GM23248 (cell line): ENCODE measurements at regions not wholly inside any gene's neighbourhood (a gene's known extent, or its start where the extent isn't known, plus 50 kb on each side); places are given as distances from the start of the nearest gene placed in this dataset.

Source experiments
- DNase-seq: peaks from one replicate; pipeline ENCODE4 v3.0.0-alpha.2; 2015
- H2AFZ ChIP-seq: fragments of 200-600 bp; sonication (generic); 2 replicates; pipeline ENCODE4 v1.6.1; 2016; ENCODE audit warnings: antibody characterized with exemption
- H3F3A ChIP-seq: fragments of 200-600 bp; sonication (generic); 2 replicates; pipeline ENCODE4 v1.6.1; 2016; ENCODE audit warnings: mild to moderate bottlenecking, antibody characterized with exemption, mixed run types; ENCODE audit not compliant: insufficient read depth
- H3K27ac ChIP-seq: fragments of 200-600 bp; sonication (generic); 2 replicates; pipeline ENCODE4 v1.5.1; 2016; ENCODE audit warnings: mild to moderate bottlenecking
- H3K27me3 ChIP-seq: fragments of 200-600 bp; sonication (generic); replicated peaks from 2 replicates; pipeline ENCODE4 v1.6.1; 2016; ENCODE audit warnings: mild to moderate bottlenecking; ENCODE audit not compliant: insufficient read depth
- H3K36me3 ChIP-seq: fragments of 200-600 bp; sonication (generic); 2 replicates; pipeline ENCODE4 v1.6.1; 2016; ENCODE audit warnings: low read depth, mild to moderate bottlenecking
- H3K4me1 ChIP-seq: fragments of 200-600 bp; sonication (generic); 2 replicates; pipeline ENCODE4 v1.6.1; 2016; ENCODE audit warnings: mild to moderate bottlenecking; ENCODE audit not compliant: insufficient read depth
- H3K4me2 ChIP-seq: fragments of 200-600 bp; sonication (generic); one replicate; pipeline ENCODE4 v1.6.1; 2016; ENCODE audit warnings: mild to moderate bottlenecking; ENCODE audit not compliant: unreplicated experiment
- H3K4me3 ChIP-seq: fragments of 200-600 bp; sonication (generic); 2 replicates; pipeline ENCODE4 v1.5.1; 2016; ENCODE audit warnings: mild to moderate bottlenecking
- H3K79me2 ChIP-seq: fragments of 200-600 bp; sonication (generic); 2 replicates; pipeline ENCODE4 v1.6.1; 2016; ENCODE audit warnings: mild to moderate bottlenecking; ENCODE audit not compliant: insufficient read depth
- H3K9ac ChIP-seq: fragments of 200-600 bp; sonication (generic); 2 replicates; pipeline ENCODE4 v1.6.1; 2016; ENCODE audit warnings: mild to moderate bottlenecking
- H3K9me2 ChIP-seq: fragments of 200-600 bp; sonication (generic); 2 replicates; pipeline ENCODE4 v1.6.1; 2016; ENCODE audit warnings: mixed run types, mild to moderate bottlenecking, moderate library complexity; ENCODE audit not compliant: insufficient read depth
- H3K9me3 ChIP-seq: fragments of 200-600 bp; sonication (generic); one replicate; pipeline ENCODE4 v1.6.1; 2017; ENCODE audit warnings: low read depth
- H4K20me1 ChIP-seq: fragments of 200-600 bp; sonication (generic); 2 replicates; pipeline ENCODE4 v1.6.0; 2016; ENCODE audit not compliant: insufficient read depth
- EZH2 ChIP-seq: fragments of 200-600 bp; sonication (generic); IDR thresholded peaks from 2 replicates; pipeline ENCODE4 v1.6.1; 2018; ENCODE audit warnings: antibody characterized with exemption, mild to moderate bottlenecking; ENCODE audit not compliant: insufficient read depth, poor library complexity, severe bottlenecking
- EZH2phosphoT487 ChIP-seq: fragments of 200-600 bp; sonication (generic); IDR thresholded peaks from 2 replicates; pipeline ENCODE4 v1.6.1; 2018; ENCODE audit warnings: antibody characterized with exemption, moderate library complexity, mild to moderate bottlenecking, low read depth; ENCODE audit not compliant: insufficient read depth
- WGBS, 2 experiments: methylation state at CpG; one replicate each; pipeline ENCODE4 v1.1.6; 2015 to 2017; ENCODE audit warnings: low lambda C conversion rate in 2 of 2, low coverage in 1 of 2; ENCODE audit errors: missing lambda C conversion rate in 2 of 2; 5-methylcytosine and 5-hydroxymethylcytosine counted together
- in situ Hi-C: fragments of 300-500 bp; cut with MboI; formaldehyde crosslinking; loops from 2 replicates; pipeline ENCODE4 v1.15.0; 2020

GRCh38 chr2:393711-394696, 106.1 kb upstream of the ALKAL2 start:
- Histone ChIP-seq H3K4me1 (no peaks in the 10 kb centered on the region), H3K9ac (no peak overlapping the region), H3F3A (no peaks in the 10 kb centered on the region), H4K20me1 (no peaks in the 10 kb centered on the region), H3K27me3 (no peaks in the 10 kb centered on the region), H3K4me2 (no peak overlapping the region), H3K9me2 (no peaks in the 10 kb centered on the region), H3K79me2 (no peaks in the 10 kb centered on the region), H2AFZ (no peak overlapping the region), H3K9me3 (no peaks in the 10 kb centered on the region), H3K4me3 (no peak overlapping the region), H3K27ac (no peak overlapping the region), H3K36me3 (no peaks in the 10 kb centered on the region)
- in situ Hi-C loops: no loop called here
- WGBS, 2 experiments: 50% methylated on average over 37 of the region's 37 CpGs
- DNase-seq: peak; percentile 40
- no peak for TF ChIP-seq EZH2phosphoT487
- TF ChIP-seq EZH2: no peak

- TF ChIP-seq EZH2 (no peak), EZH2phosphoT487 (no peak)
- DNase-seq: no peak
- in situ Hi-C loops: no loop called here
- no peak overlapping the region for H3K9ac ChIP-seq
- H3K4me2 ChIP-seq: no peak overlapping the region
- no peaks in the 10 kb centered on the region for H3K79me2 ChIP-seq
- H3K36me3 ChIP-seq: no peaks in the 10 kb centered on the region
- 51 to 65% methylated on average over 8 to 9 of the region's 9 CpGs for WGBS, 2 experiments
- no peaks in the 10 kb centered on the region for H3F3A ChIP-seq
- H4K20me1 ChIP-seq: no peaks in the 10 kb centered on the region
- H3K4me3 ChIP-seq: no peak overlapping the region
- no peaks in the 10 kb centered on the region for H3K27me3 ChIP-seq
- H3K9me2 ChIP-seq: no peaks in the 10 kb centered on the region
- H2AFZ ChIP-seq: no peak overlapping the region
- no peaks in the 10 kb centered on the region for H3K4me1 ChIP-seq
- no peaks in the 10 kb centered on the region for H3K9me3 ChIP-seq
- no peak overlapping the region for H3K27ac ChIP-seq
Measured at GRCh38 chr2:392926-393280, 105.0 kb upstream of the ALKAL2 start.

GRCh38 chr2:392181-392925, 104.5 kb upstream of the ALKAL2 start:
- no peak for DNase-seq
- H3K27me3 ChIP-seq: no peaks in the 10 kb centered on the region
- no peaks in the 10 kb centered on the region for H3K9me3 ChIP-seq
- no peak overlapping the region for H3K4me3 ChIP-seq
- no peaks in the 10 kb centered on the region for H3K36me3 ChIP-seq
- TF ChIP-seq EZH2phosphoT487: no peak
- H3K9me2 ChIP-seq: no peaks in the 10 kb centered on the region
- no peaks in the 10 kb centered on the region for H3K79me2 ChIP-seq
- no peaks in the 10 kb centered on the region for H3F3A ChIP-seq
- H3K4me2 ChIP-seq: no peak overlapping the region
- in situ Hi-C loops: no loop called here
- no peak overlapping the region for H2AFZ ChIP-seq
- no peaks in the 10 kb centered on the region for H4K20me1 ChIP-seq
- H3K9ac ChIP-seq: no peak overlapping the region
- no peaks in the 10 kb centered on the region for H3K4me1 ChIP-seq
- 78% methylated on average over 32 of the region's 32 CpGs for WGBS, 2 experiments
- H3K27ac ChIP-seq: no peak overlapping the region

GRCh38 chr2:391696-392095, 103.8 kb upstream of the ALKAL2 start:
- no peaks in the 10 kb centered on the region for H3K79me2 ChIP-seq
- TF ChIP-seq EZH2: no peak
- TF ChIP-seq EZH2phosphoT487: no peak
- in situ Hi-C loops: no loop called here

More at GRCh38 chr2:391696-392095, 103.8 kb upstream of the ALKAL2 start:
- Histone ChIP-seq H2AFZ (no peak overlapping the region), H4K20me1 (no peaks in the 10 kb centered on the region), H3F3A (no peaks in the 10 kb centered on the region), H3K4me3 (no peak overlapping the region), H3K9me2 (no peaks in the 10 kb centered on the region), H3K9me3 (no peaks in the 10 kb centered on the region), H3K36me3 (no peaks in the 10 kb centered on the region), H3K9ac (no peak overlapping the region), H3K4me2 (no peak overlapping the region), H3K4me1 (no peaks in the 10 kb centered on the region), H3K27ac (no peak overlapping the region), H3K27me3 (no peaks in the 10 kb centered on the region)
- no peak for DNase-seq
- WGBS, 2 experiments: 70 to 71% methylated on average over 6 of the region's 6 CpGs
